GM23338 (cell line): ENCODE measurements at regions not wholly inside any gene's neighbourhood (a gene's known extent, or its start where the extent isn't known, plus 50 kb on each side); places are given as distances from the start of the nearest gene placed in this dataset.
A peak's percentile ranks its signal among the peaks of the same experiment; 100 is the strongest.

ENCODE experiments used
- ATAC-seq: fragments of 200-7000 bp; cut with Tn5 transposase; 3 replicates; pipeline ENCODE4 v1.9.1; 2020
- DNase-seq: peaks from one replicate; pipeline ENCODE4 v3.0.0-alpha.2; 2015; ENCODE audit warnings: low spot score
- H2AFZ ChIP-seq: fragments of 200-600 bp; sonication (generic); 2 replicates; pipeline ENCODE4 v1.8.0; 2016; ENCODE audit warnings: antibody characterized with exemption, mild to moderate bottlenecking, moderate library complexity
- H3F3A ChIP-seq: fragments of 200-600 bp; sonication (generic); replicated peaks from 2 replicates; pipeline ENCODE4 v1.8.0; 2017; ENCODE audit warnings: antibody characterized with exemption, mixed run types, low read depth
- H3K27ac ChIP-seq: fragments of 200-600 bp; sonication (generic); 2 replicates; pipeline ENCODE4 v1.6.1; 2016; ENCODE audit warnings: low read depth
- H3K27me3 ChIP-seq: fragments of 200-600 bp; sonication (generic); 2 replicates; pipeline ENCODE4 v1.8.0; 2016; ENCODE audit warnings: mild to moderate bottlenecking, mixed run types, moderate library complexity; ENCODE audit not compliant: insufficient read depth
- H3K36me3 ChIP-seq: fragments of 200-600 bp; sonication (generic); 2 replicates; pipeline ENCODE4 v1.8.0; 2016; ENCODE audit warnings: mild to moderate bottlenecking; ENCODE audit not compliant: insufficient read depth
- H3K4me1 ChIP-seq: fragments of 200-600 bp; sonication (generic); 2 replicates; pipeline ENCODE4 v1.8.0; 2016; ENCODE audit warnings: mild to moderate bottlenecking, moderate library complexity; ENCODE audit not compliant: insufficient read depth
- H3K4me2 ChIP-seq: fragments of 200-600 bp; sonication (generic); 2 replicates; pipeline ENCODE4 v1.7.1; 2017; ENCODE audit warnings: mixed run types
- H3K4me3 ChIP-seq: fragments of 200-600 bp; sonication (generic); 2 replicates; pipeline ENCODE4 v1.6.1; 2016; ENCODE audit warnings: mixed run types
- H3K79me2 ChIP-seq: fragments of 200-600 bp; sonication (generic); replicated peaks from 2 replicates; pipeline ENCODE4 v1.8.0; 2017; ENCODE audit warnings: mild to moderate bottlenecking; ENCODE audit not compliant: insufficient read depth
- H3K9me2 ChIP-seq: fragments of 200-600 bp; sonication (generic); 2 replicates; pipeline ENCODE4 v1.8.0; 2017; ENCODE audit not compliant: insufficient read depth
- H4K20me1 ChIP-seq: fragments of 200-600 bp; sonication (generic); replicated peaks from 2 replicates; pipeline ENCODE4 v1.8.0; 2017; ENCODE audit warnings: mild to moderate bottlenecking; ENCODE audit not compliant: insufficient read depth
- H3K27ac Mint-ChIP-seq: 2 replicates; pipeline ENCODE4 v1.8.0; 2020; ENCODE audit warnings: inconsistent platforms, mild to moderate bottlenecking, moderate library complexity, mixed read lengths
- H3K27me3 Mint-ChIP-seq: 3 replicates; pipeline ENCODE4 v1.8.0; 2022; ENCODE audit warnings: low read depth, mild to moderate bottlenecking, moderate library complexity, mixed read lengths, inconsistent platforms; ENCODE audit not compliant: insufficient read depth, poor library complexity
- H3K36me3 Mint-ChIP-seq: 3 replicates; pipeline ENCODE4 v1.8.0; 2021; ENCODE audit warnings: low read depth, mild to moderate bottlenecking, inconsistent platforms, moderate library complexity, mixed read lengths
- H3K4me1 Mint-ChIP-seq: 3 replicates; pipeline ENCODE4 v1.8.0; 2020; ENCODE audit warnings: mild to moderate bottlenecking, inconsistent platforms, mixed read lengths
- H3K4me3 Mint-ChIP-seq: 3 replicates; pipeline ENCODE4 v1.8.0; 2021; ENCODE audit warnings: moderate library complexity, mild to moderate bottlenecking, inconsistent platforms, mixed read lengths
- H3K9me3 Mint-ChIP-seq: 3 replicates; pipeline ENCODE4 v1.8.0; 2020; ENCODE audit warnings: moderate library complexity, mild to moderate bottlenecking, inconsistent platforms, mixed read lengths
- CTCF ChIP-seq, 2 experiments: fragments of 200-600 bp in 1 of 2; sonication (generic) in 1 of 2; conservative IDR thresholded peaks; 2 replicates each; pipeline versions ENCODE4 v1.5.1 to v1.6.1; 2016 to 2017; ENCODE audit warnings: antibody characterized with exemption in 2 of 2, low read depth in 2 of 2, mild to moderate bottlenecking in 2 of 2, moderate library complexity in 1 of 2
- ETS1 ChIP-seq: IDR thresholded peaks from 2 replicates; pipeline ENCODE4 v1.6.1; 2016; ENCODE audit warnings: antibody characterized with exemption
- EZH2 ChIP-seq: fragments of 200-600 bp; sonication (generic); IDR thresholded peaks from one replicate; pipeline ENCODE4 v1.8.0; 2017; ENCODE audit warnings: antibody characterized with exemption, mild to moderate bottlenecking, low read depth; ENCODE audit not compliant: unreplicated experiment
- EZH2phosphoT487 ChIP-seq: fragments of 200-600 bp; sonication (generic); IDR thresholded peaks from one replicate; pipeline ENCODE4 v1.8.1; 2018; ENCODE audit warnings: antibody characterized with exemption; ENCODE audit not compliant: unreplicated experiment
- JUNB ChIP-seq: IDR thresholded peaks from one replicate; pipeline ENCODE4 v1.6.1; 2016; ENCODE audit warnings: antibody characterized with exemption; ENCODE audit not compliant: unreplicated experiment
- NANOG ChIP-seq: IDR thresholded peaks from 2 replicates; pipeline ENCODE4 v1.6.1; 2016; ENCODE audit warnings: antibody characterized with exemption, borderline replicate concordance
- POLR2AphosphoS5 ChIP-seq: IDR thresholded peaks from 2 replicates; pipeline ENCODE4 v1.6.1; 2016; ENCODE audit warnings: antibody characterized with exemption, low read depth
- STAT1 ChIP-seq: IDR thresholded peaks from one replicate; pipeline ENCODE4 v1.6.1; 2016; ENCODE audit warnings: antibody characterized with exemption; ENCODE audit not compliant: unreplicated experiment

DNA sequence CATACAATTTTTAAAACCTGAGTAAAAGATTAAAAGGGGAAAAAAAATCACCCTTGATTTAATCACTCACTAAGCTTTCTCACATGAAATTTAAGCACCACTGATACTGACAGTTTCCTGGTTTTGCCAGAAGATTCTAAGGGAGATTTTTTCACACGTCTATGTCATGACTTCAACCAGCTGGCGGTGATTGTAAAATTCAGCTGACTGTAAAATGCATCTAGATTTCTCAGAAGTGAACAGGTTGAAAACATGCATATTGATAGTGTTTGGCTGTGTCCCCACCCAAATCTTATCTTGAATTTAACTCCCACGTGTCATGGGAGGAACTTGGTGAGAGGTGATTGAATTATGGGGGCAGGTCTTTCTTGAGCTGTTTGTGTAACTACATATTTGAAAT lies 566.8 kb downstream of the PCDH18 start:
- Histone ChIP-seq H4K20me1 (no peaks in the 10 kb centered on the region), H3K27me3 (no peaks in the 10 kb centered on the region), H3K4me3 (no peak overlapping the region), H2AFZ (no peak overlapping the region), H3K27ac (no peak overlapping the region), H3K4me2 (no peak overlapping the region), H3K36me3 (no peaks in the 10 kb centered on the region), H3K79me2 (no peaks in the 10 kb centered on the region), H3K9me2 (peaks cover 2% of the 10 kb centered on the region; the same call in 1 of the 2 replicates), H3K4me1 (no peaks in the 10 kb centered on the region), H3F3A (no peaks in the 10 kb centered on the region)
- no peak for ATAC-seq
- no peaks in the 10 kb centered on the region for H3K4me1 Mint-ChIP-seq
- DNase-seq, result no peak
- no peaks in the 10 kb centered on the region for H3K27me3 Mint-ChIP-seq
- no peak overlapping the region for H3K4me3 Mint-ChIP-seq
- no peak overlapping the region for H3K27ac Mint-ChIP-seq
- H3K9me3 Mint-ChIP-seq, result no peaks in the 10 kb centered on the region
- H3K36me3 Mint-ChIP-seq, result no peaks in the 10 kb centered on the region
- TF ChIP-seq EZH2phosphoT487, result no peak
- no peak for TF ChIP-seq ETS1
- no peak for TF ChIP-seq STAT1
- TF ChIP-seq JUNB, result no peak

DNA sequence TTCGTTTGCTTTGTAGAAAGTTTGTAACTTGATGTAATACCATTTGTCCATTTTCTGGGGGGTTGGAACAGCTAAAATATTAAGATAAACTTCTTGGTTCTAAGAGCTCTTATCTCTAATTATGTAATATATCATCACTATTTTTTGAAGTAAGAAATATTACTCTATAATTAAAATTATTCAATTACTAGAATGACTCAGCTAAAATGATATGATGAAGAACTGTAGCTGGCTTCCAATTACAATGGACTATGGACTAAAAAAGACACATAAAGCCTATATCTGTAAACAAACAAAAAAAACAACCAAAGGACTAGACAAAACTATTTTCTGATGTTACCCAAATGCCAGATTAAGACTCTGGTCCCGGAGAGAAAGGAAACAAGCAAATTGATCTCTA lies 569.4 kb downstream of the PCDH18 start:
- H3K4me1 Mint-ChIP-seq, result no peaks in the 10 kb centered on the region
- no peaks in the 10 kb centered on the region for H3K9me3 Mint-ChIP-seq
- DNase-seq (no peak), ATAC-seq (no peak)
- no peaks in the 10 kb centered on the region for H3K27me3 Mint-ChIP-seq
- Histone ChIP-seq H3K4me3 (no peak overlapping the region), H3K36me3 (no peaks in the 10 kb centered on the region), H3K79me2 (no peaks in the 10 kb centered on the region), H2AFZ (no peak overlapping the region), H3K4me1 (no peaks in the 10 kb centered on the region), H3K4me2 (no peak overlapping the region), H3K9me2 (no peaks in the 10 kb centered on the region), H4K20me1 (no peaks in the 10 kb centered on the region), H3F3A (no peaks in the 10 kb centered on the region), H3K27me3 (no peaks in the 10 kb centered on the region), H3K27ac (no peak overlapping the region)
- H3K36me3 Mint-ChIP-seq, result no peaks in the 10 kb centered on the region
- TF ChIP-seq CTCF (conservative IDR thresholded peaks at IDR 0.05; ENCODE audit: low read depth in 2 of 2), result no peak
- no peak for TF ChIP-seq STAT1
- H3K4me3 Mint-ChIP-seq, result no peak overlapping the region
- H3K27ac Mint-ChIP-seq, result peak overlapping the region; percentile 2; the same call in 1 of the 2 replicates

DNA sequence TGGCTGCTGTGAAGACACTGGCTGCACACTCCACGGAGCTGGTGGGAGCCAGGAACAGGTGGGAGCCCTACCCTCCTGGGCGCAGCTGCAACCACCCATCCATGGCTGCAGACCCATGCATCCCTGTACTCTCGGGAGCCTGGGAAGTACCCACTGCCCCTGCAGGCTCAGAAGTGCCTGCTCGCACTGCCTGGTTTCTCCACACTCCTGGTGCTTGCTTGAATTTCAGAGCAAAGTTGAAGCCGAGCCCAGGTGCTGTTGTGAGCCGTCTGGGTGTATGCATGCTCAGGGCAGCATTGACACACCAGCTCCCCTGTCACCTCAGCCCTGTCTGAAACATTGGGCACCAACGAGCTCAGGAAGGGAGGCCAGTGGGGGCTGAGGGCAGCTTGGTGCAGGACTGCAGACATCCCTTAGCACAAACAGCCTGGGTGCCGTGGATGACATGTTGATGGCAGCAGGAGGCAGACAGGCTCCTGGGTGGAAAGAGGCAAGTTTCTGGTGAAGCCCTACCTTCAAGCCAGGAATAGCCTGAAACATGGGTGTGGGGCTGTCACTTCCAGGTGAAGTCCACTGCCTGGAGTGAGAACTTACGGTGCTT lies 585.9 kb downstream of the PCDH18 start:
- Histone ChIP-seq H3K79me2 (no peaks in the 10 kb centered on the region), H4K20me1 (no peaks in the 10 kb centered on the region), H3K36me3 (no peaks in the 10 kb centered on the region), H2AFZ (no peak overlapping the region), H3K4me1 (no peaks in the 10 kb centered on the region), H3F3A (no peaks in the 10 kb centered on the region), H3K27ac (no peak overlapping the region), H3K27me3 (no peaks in the 10 kb centered on the region), H3K9me2 (peaks cover 18% of the 10 kb centered on the region), H3K4me2 (no peak overlapping the region), H3K4me3 (no peak overlapping the region)
- Mint-ChIP-seq H3K27ac (no peak overlapping the region), H3K27me3 (peaks cover 2% of the 10 kb centered on the region), H3K9me3 (peaks cover 31% of the 10 kb centered on the region), H3K4me3 (no peak overlapping the region), H3K36me3 (peaks cover 18% of the 10 kb centered on the region), H3K4me1 (no peaks in the 10 kb centered on the region)
- ATAC-seq (no peak), DNase-seq (no peak)
- TF ChIP-seq EZH2 (no peak), JUNB (no peak), ETS1 (no peak), NANOG (no peak), CTCF (conservative IDR thresholded peaks at IDR 0.05; ENCODE audit: low read depth in 2 of 2) (no peak), POLR2AphosphoS5 (no peak)
